ENCODE measurements at regions not wholly inside any gene's neighbourhood (a gene's known extent, or its start where the extent isn't known, plus 50 kb on each side); places are given as distances from the start of the nearest gene placed in this dataset.
A peak's percentile ranks its signal among the peaks of the same experiment; 100 is the strongest.

- H3K27ac ChIP-seq (ENCODE audit: extremely low read depth, low read depth, low read length) = no peak overlapping the region
- BruUV-seq (replicated peaks) = no TSS peak
- ChIA-PET CTCF (ENCODE audit: low intra/inter-chr PET ratio) (no interaction called here), POLR2A (no interaction called here)
- intact Hi-C loops (cut with micrococcal nuclease) = loop anchor here (5.0 kb wide), 1 partner anchor 313 kb away; no protein-coding TSS in a partner anchor
- H3K9me1 ChIP-seq (ENCODE audit: control insufficient read depth, insufficient read depth, low read length) = no peaks in the 10 kb centered on the region
- H3K79me2 ChIP-seq (ENCODE audit: control insufficient read depth, insufficient read depth, low read length) = no peaks in the 10 kb centered on the region
- FAIRE-seq = no peak
- no peak for DNase-seq (ENCODE audit: extremely low read depth in 1 of 4, low spot score in 3 of 4)
- H3K4me2 ChIP-seq (ENCODE audit: insufficient read depth, low read length) = no peak overlapping the region
- H3K9me3 ChIP-seq (replicated peaks; ENCODE audit: control insufficient read depth, insufficient read depth, low read depth, low read length) = no peaks in the 10 kb centered on the region
- peak; percentile 43; the same call in 2 of the 3 replicates for ATAC-seq
- no peaks in the 10 kb centered on the region for H3K27me3 ChIP-seq (ENCODE audit: control insufficient read depth in 2 of 2, insufficient read depth in 2 of 2, low read length in 2 of 2)
- no peak overlapping the region for H3K4me3 ChIP-seq
- no peaks in the 10 kb centered on the region for H4K20me1 ChIP-seq (replicated peaks; ENCODE audit: control insufficient read depth, insufficient read depth, low read length)
- 14% methylated on average over 5 of the region's 5 CpGs for WGBS (ENCODE audit: insufficient coverage, low coverage, missing lambda C conversion rate)
- no peak overlapping the region for H2AFZ ChIP-seq (ENCODE audit: low read depth, low read length)
- H3K36me3 ChIP-seq (ENCODE audit: control insufficient read depth, insufficient read depth, low read length) = no peaks in the 10 kb centered on the region
- in situ Hi-C loops (cut with MboI) = no loop called here
- no peak overlapping the region for H3K9ac ChIP-seq (ENCODE audit: insufficient read depth in 1 of 2, low read depth in 2 of 2, low read length in 2 of 2)
- peak; percentile 27; the same call in 1 of the 2 replicates for TF ChIP-seq ATF3 (IDR thresholded peaks at IDR 0.05)
- no peak for TF ChIP-seq ATF3 (CRISPR knock-in tag; conservative IDR thresholded peaks at IDR 0.05)
- TF ChIP-seq CEBPG (CRISPR knock-in tag; IDR thresholded peaks at IDR 0.05) = no peak
- TF ChIP-seq CEBPG (tag; conservative IDR thresholded peaks at IDR 0.05 in 1 of 2, IDR thresholded peaks at IDR 0.05 in 1 of 2) = peak in 1 of 2 experiments; percentile 25; a peak in 1 of 4 replicates
- no peak for TF ChIP-seq NONO (IDR thresholded peaks at IDR 0.05; ENCODE audit: low read depth in 2 of 2, low read length in 1 of 2)
- no peak for TF ChIP-seq ARHGAP35 (IDR thresholded peaks at IDR 0.05; ENCODE audit: partially characterized antibody)
- TF ChIP-seq MBD2 (IDR thresholded peaks at IDR 0.05; ENCODE audit: borderline replicate concordance, low read depth) = no peak
- peak; percentile 26; the same call in 1 of the 2 replicates for TF ChIP-seq CBFA2T3 (IDR thresholded peaks at IDR 0.05)
- no peak for TF ChIP-seq TSC22D4 (tag; IDR thresholded peaks at IDR 0.05)
- TF ChIP-seq RBM22 (IDR thresholded peaks at IDR 0.05; ENCODE audit: low read depth, low read length, poor library complexity, severe bottlenecking) = no peak
- TF ChIP-seq ELF2 (CRISPR knock-in tag; IDR thresholded peaks at IDR 0.05) = no peak
- TF ChIP-seq TGIF2 (CRISPR knock-in tag; IDR thresholded peaks at IDR 0.05) = no peak
- H3K4me1 ChIP-seq (replicated peaks in 1 of 2; ENCODE audit: control insufficient read depth in 2 of 2, insufficient read depth in 2 of 2, low read length in 2 of 2) = peaks cover 0 to 9% of the 10 kb centered on the region in 2 experiments; a peak in 2 of 5 replicates
Observed at GRCh38 chr3:87084868-87085267, 93.9 kb upstream of the VGLL3 start.

Measured in K562 (cell line).